CD4-positive, alpha-beta memory T cell (primary cell): ENCODE measurements at regions not wholly inside any gene's neighbourhood (a gene's known extent, or its start where the extent isn't known, plus 50 kb on each side); places are given as distances from the start of the nearest gene placed in this dataset.
"Not testable (repeated sequence)": the region's sequence is repeated elsewhere in the genome, so short reads cannot be mapped to it uniquely, and the experiment has no call there.

Source experiments
- CTCF ChIA-PET: fragments of 350-600 bp; sonication (Branson Sonifier 250); formaldehyde crosslinking; loops from one replicate; lab custom pipeline; 2021; ENCODE audit warnings: inconsistent platforms; ENCODE audit not compliant: partially characterized antibody; lab: Charles Lee
- POLR2A ChIA-PET: fragments of 350-600 bp; sonication (Branson Sonifier 250); formaldehyde crosslinking; loops from one replicate; lab custom pipeline; 2021; ENCODE audit not compliant: partially characterized antibody; lab: Charles Lee
- DNase-seq, 5 donors: peaks; one replicate each; pipeline versions ENCODE4 v3.0.0 to v3.0.0-alpha.2; 2020 to 2022; ENCODE audit warnings: mixed read lengths in 1 of 5
- H3K27ac ChIP-seq: one replicate; pipeline ENCODE4 v1.7.0; 2013; ENCODE audit warnings: low read depth, low read length
- H3K27me3 ChIP-seq: 2 replicates; pipeline ENCODE4 v1.7.0; 2013; ENCODE audit warnings: mild to moderate bottlenecking, low read length, moderate library complexity; ENCODE audit not compliant: insufficient read depth
- H3K36me3 ChIP-seq: 2 replicates; pipeline ENCODE4 v1.7.0; 2013; ENCODE audit warnings: mild to moderate bottlenecking, low read length, moderate library complexity; ENCODE audit not compliant: insufficient read depth
- H3K4me1 ChIP-seq: 2 replicates; pipeline ENCODE4 v1.7.0; 2013; ENCODE audit warnings: mild to moderate bottlenecking, low read length, moderate library complexity; ENCODE audit not compliant: insufficient read depth
- H3K4me3 ChIP-seq, 2 donors: one replicate each; pipeline ENCODE4 v1.7.0; 2013; ENCODE audit warnings: low read length in 2 of 2, mild to moderate bottlenecking in 1 of 2
- H3K9me3 ChIP-seq, 2 donors: one replicate each; pipeline ENCODE4 v1.7.0; 2013; ENCODE audit warnings: low read length in 2 of 2, control low read depth in 1 of 2; ENCODE audit not compliant: control insufficient read depth in 1 of 2
- H3K27ac Mint-ChIP-seq, 7 donors: one replicate each; pipeline ENCODE4 v1.8.0; 2020 to 2021; ENCODE audit warnings: mixed read lengths in 7 of 7, mild to moderate bottlenecking in 6 of 7, inconsistent platforms in 3 of 7, moderate library complexity in 3 of 7
- H3K27me3 Mint-ChIP-seq, 2 donors: one replicate each; pipeline ENCODE4 v1.8.0; 2020 to 2021; ENCODE audit warnings: mixed read lengths in 2 of 2
- H3K36me3 Mint-ChIP-seq, 2 donors: one replicate each; pipeline ENCODE4 v1.8.0; 2020 to 2021; ENCODE audit warnings: mixed read lengths in 2 of 2, inconsistent platforms in 1 of 2, mild to moderate bottlenecking in 1 of 2
- H3K4me1 Mint-ChIP-seq, 4 donors: one replicate each; pipeline ENCODE4 v1.8.0; 2020 to 2021; ENCODE audit warnings: mixed read lengths in 4 of 4, mild to moderate bottlenecking in 1 of 4
- H3K4me3 Mint-ChIP-seq, 8 donors: one replicate each; pipeline ENCODE4 v1.8.0; 2020 to 2021; ENCODE audit warnings: mixed read lengths in 8 of 8, mild to moderate bottlenecking in 7 of 8, moderate library complexity in 6 of 8, inconsistent platforms in 3 of 8
- H3K9me3 Mint-ChIP-seq, 8 donors: one replicate each; pipeline ENCODE4 v1.8.0; 2020 to 2021; ENCODE audit warnings: mixed read lengths in 8 of 8, mild to moderate bottlenecking in 5 of 8, inconsistent platforms in 3 of 8, moderate library complexity in 1 of 8
- intact Hi-C: fragments of 100-400 bp; cut with micrococcal nuclease; formaldehyde crosslinking; loops from one replicate; pipeline ENCODE4 v1.15.1; 2023

DNA sequence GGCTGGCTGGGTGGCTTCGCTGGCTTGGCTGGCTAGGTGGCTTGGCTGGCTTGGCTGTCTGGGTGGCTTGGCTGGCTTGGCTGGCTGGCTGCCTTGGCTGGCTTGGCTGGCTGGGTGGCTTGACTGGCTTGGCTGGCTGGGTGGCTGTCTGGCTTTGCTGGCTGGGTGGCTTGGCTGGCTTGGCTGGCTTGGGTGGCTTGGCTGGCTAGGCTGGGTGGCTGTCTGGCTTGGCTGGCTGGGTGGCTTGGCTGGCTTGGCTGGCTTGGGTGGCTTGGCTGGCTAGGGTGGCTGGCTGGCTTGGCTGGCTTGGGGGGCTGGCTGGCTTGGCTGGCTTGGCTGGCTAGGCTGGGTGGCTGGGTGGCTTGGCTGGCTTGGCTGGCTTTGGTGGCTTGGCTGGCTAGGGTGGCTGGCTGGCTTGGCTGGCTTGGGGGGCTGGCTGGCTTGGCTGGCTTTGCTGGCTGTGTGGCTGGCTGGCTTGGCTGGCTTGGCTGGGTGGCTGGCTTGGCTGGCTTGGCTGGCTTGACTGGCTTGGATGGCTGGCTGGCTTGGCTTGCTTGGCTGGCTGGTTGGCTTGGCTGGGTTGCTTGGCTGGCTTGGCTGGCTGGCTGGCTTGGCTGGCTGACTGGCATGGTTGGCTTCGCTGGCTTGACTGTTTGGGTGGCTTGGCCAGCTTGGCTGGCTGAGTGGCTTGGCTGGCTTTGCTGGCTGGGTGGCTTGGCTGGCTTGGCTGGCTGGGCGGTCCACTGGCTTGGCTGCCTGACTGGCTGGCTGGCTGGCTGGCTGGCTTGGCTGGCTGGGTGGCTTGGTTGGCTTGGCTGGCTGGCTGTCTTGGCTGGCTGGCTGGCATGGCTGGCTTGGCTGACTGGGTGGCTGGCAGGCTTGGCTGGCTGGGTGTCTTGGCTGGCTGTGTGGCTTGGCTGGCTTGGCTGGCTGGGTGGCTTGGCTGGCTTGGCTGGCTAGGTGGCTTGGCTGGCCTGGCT lies 436.3 kb downstream of the GOLGA6L6 start:
- H3K9me3 ChIP-seq, H3K27ac ChIP-seq, H3K36me3 ChIP-seq, H3K36me3 Mint-ChIP-seq, H3K4me1 Mint-ChIP-seq, H3K27me3 ChIP-seq, H3K4me3 ChIP-seq, H3K4me1 ChIP-seq, intact Hi-C loops, CTCF ChIA-PET, H3K27me3 Mint-ChIP-seq, H3K9me3 Mint-ChIP-seq, POLR2A ChIA-PET, H3K4me3 Mint-ChIP-seq, H3K27ac Mint-ChIP-seq: not testable (repeated sequence)
- peak in 1 of 5 donors; percentile 50 for DNase-seq

DNA sequence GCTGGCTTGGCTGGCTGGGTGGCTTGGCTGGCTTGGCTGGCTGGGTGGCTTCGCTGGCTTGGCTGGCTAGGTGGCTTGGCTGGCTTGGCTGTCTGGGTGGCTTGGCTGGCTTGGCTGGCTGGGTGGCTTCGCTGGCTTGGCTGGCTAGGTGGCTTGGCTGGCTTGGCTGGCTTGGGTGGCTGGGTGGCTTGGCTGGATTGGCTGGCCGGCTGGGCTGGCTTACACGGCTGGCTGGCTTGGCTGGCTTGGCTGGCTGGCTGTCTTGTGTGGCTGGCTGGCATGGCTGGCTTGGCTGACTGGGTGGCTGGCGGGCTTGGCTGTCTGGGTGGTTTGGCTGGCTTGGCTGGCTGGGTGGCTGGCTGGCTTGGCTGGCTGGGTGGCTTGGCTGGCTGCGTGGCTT lies 437.0 kb downstream of the GOLGA6L6 start:
- H3K9me3 ChIP-seq, H3K4me1 ChIP-seq, H3K9me3 Mint-ChIP-seq, H3K36me3 ChIP-seq, H3K4me3 Mint-ChIP-seq, intact Hi-C loops, H3K27me3 ChIP-seq, H3K27ac Mint-ChIP-seq, H3K36me3 Mint-ChIP-seq, H3K27ac ChIP-seq, H3K27me3 Mint-ChIP-seq, CTCF ChIA-PET, H3K4me1 Mint-ChIP-seq, H3K4me3 ChIP-seq, POLR2A ChIA-PET: not testable (repeated sequence)
- peak in 1 of 5 donors; percentile 48 for DNase-seq

DNA sequence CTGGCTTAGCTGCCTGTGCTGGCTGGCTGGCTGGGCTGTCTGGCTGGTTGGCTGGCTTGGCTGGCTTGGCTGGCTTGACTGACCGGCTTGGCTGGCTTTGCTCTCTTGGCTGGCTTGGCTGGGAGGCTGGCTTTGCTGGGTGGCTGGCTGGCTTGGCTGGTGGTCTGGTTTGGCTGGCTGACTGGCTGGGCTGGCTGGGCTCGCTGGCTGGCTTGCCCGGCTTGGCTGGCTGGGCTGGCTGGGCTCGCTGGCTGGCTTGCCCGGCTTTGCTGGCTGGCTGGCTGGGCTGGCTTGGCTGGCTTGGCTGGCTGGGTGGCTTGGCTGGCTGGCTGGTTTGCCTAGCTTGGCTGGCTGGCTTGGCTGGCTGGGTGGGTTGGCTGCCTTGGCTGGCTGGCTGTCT lies 438.7 kb downstream of the GOLGA6L6 start:
- H3K27ac Mint-ChIP-seq, POLR2A ChIA-PET, H3K27ac ChIP-seq, H3K4me1 Mint-ChIP-seq, CTCF ChIA-PET, H3K4me3 ChIP-seq, H3K27me3 ChIP-seq, H3K36me3 Mint-ChIP-seq, H3K36me3 ChIP-seq, H3K4me3 Mint-ChIP-seq, H3K27me3 Mint-ChIP-seq, intact Hi-C loops, H3K9me3 ChIP-seq, H3K4me1 ChIP-seq, H3K9me3 Mint-ChIP-seq: not testable (repeated sequence)
- peak in 2 of 5 donors; percentile 7 to 49 for DNase-seq

DNA sequence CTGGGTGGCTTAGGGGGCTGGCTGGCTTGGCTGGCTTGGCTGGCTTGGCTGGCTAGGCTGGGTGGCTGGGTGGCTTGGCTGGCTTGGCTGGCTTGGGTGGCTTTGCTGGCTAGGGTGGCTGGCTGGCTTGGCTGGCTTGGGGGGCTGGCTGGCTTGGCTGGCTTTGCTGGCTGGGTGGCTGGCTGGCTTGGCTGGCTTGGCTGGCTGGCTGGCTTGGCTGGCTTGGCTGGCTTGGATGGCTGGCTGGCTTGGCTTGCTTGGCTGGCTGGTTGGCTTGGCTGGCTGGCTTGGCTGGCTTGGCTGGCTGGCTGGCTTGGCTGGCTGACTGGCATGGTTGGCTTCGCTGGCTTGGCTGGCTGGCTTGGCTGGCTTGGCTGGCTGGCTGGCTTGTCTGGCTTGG lies 439.4 kb downstream of the GOLGA6L6 start:
- POLR2A ChIA-PET, H3K27me3 Mint-ChIP-seq, intact Hi-C loops, H3K27ac Mint-ChIP-seq, H3K36me3 Mint-ChIP-seq, H3K4me3 ChIP-seq, H3K36me3 ChIP-seq, H3K9me3 ChIP-seq, H3K4me1 ChIP-seq, H3K9me3 Mint-ChIP-seq, H3K27me3 ChIP-seq, CTCF ChIA-PET, H3K27ac ChIP-seq, H3K4me1 Mint-ChIP-seq, H3K4me3 Mint-ChIP-seq: not testable (repeated sequence)
- DNase-seq = peak in 2 of 5 donors; percentile 8 to 47

DNA sequence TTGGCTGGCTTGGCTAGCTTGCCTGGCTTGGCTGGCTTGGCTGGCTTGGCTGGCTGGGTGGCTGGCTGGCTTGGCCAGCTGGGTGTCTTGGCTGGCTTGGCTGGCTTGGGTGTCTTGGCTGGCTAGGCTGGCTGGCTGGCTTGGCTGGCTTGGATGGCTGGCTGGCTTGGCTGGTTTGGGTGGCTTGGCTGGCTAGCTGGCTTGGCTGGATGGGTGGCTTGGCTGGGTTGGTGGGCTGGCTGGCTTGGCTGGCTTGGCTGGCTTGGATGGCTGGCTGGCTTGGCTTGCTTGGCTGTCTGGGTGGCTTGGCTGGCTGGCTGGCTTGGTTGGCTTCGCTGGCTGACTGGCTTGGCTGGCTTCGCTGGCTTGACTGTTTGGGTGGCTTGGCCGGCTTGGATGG lies 440.3 kb downstream of the GOLGA6L6 start:
- H3K36me3 Mint-ChIP-seq, H3K4me3 ChIP-seq, H3K4me1 Mint-ChIP-seq, H3K9me3 ChIP-seq, DNase-seq, H3K27ac ChIP-seq, intact Hi-C loops, H3K27me3 ChIP-seq, H3K27ac Mint-ChIP-seq, CTCF ChIA-PET, H3K27me3 Mint-ChIP-seq, POLR2A ChIA-PET, H3K9me3 Mint-ChIP-seq, H3K4me3 Mint-ChIP-seq, H3K4me1 ChIP-seq, H3K36me3 ChIP-seq: not testable (repeated sequence)

DNA sequence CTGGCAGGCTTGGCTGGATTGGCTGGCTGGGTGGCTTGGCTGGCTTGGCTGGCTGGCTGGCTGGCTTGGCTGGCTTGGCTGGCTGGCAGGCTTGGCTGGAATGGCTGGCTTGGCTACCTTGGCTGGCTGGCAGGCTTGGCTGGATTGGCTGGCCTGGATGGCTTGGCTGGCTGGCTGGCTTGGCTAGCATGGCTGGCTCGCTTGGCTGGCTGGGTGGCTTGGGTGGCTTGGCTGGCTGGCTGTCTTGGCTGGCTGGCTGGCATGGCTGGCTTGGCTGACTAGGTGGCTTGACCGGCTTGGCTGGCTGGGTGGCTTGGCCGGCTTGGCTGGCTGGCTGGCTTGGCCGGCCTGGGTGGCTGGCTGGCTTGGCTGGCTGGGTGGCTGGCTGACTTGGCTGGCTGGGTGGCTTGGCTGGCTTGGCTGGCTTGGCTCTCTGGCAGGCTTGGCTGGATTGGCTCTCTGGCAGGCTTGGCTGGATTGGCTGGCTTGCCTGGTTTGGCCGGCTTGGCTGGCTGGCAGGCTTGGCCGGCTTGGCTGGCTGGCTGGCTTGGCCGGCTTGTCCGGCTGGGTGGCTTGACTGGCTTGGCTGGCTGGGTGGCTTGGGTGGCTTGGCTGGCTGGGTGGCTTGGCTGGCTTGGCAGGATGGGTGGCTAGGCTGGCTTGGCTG lies 440.9 kb downstream of the GOLGA6L6 start:
- CTCF ChIA-PET = not testable (repeated sequence)

DNA sequence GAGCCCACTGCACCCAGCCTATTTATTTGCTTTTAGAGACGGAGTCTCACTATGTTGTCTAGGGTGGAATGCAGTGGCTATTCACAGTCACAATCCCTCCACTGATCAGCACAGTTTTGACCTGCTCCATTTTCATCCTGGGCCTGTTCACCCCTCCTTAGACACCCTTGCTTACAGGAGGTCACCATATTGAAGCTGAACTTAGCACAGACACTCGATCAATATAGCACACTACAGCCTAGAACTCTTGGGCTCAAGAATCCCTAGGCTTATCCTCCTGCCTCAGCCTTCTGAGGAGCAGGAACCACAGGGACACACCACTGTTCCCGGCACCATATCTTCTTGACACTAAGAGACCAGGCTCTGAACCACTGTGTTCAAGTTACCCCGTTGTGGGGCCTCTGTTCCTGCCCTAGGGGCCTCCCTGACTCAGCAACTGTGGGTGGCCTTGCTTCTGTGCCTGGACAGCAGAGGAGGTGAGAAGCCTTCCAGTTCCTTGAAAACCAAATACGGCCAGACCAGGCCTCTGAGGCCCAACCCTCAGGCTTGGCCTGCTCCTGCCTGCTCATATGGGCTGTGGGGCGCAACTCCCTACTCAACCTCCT lies 445.8 kb downstream of the GOLGA6L6 start:
- CTCF ChIA-PET, DNase-seq, H3K27me3 ChIP-seq, H3K4me3 Mint-ChIP-seq, H3K27me3 Mint-ChIP-seq, POLR2A ChIA-PET, H3K4me1 ChIP-seq, H3K27ac ChIP-seq, H3K4me3 ChIP-seq, H3K9me3 ChIP-seq, H3K9me3 Mint-ChIP-seq, H3K36me3 Mint-ChIP-seq, intact Hi-C loops, H3K36me3 ChIP-seq, H3K4me1 Mint-ChIP-seq, H3K27ac Mint-ChIP-seq: not testable (repeated sequence)

More for the DNA sequence above, 440.9 kb downstream of the GOLGA6L6 start:
- H3K4me1 ChIP-seq, H3K9me3 ChIP-seq, H3K27me3 Mint-ChIP-seq, H3K4me1 Mint-ChIP-seq, H3K27me3 ChIP-seq, intact Hi-C loops, H3K4me3 ChIP-seq, H3K36me3 ChIP-seq, H3K27ac Mint-ChIP-seq, POLR2A ChIA-PET, H3K4me3 Mint-ChIP-seq, H3K36me3 Mint-ChIP-seq, DNase-seq, H3K9me3 Mint-ChIP-seq, H3K27ac ChIP-seq: not testable (repeated sequence)
